HG02938 (cell line): ENCODE measurements at regions not wholly inside any gene's neighbourhood (a gene's known extent, or its start where the extent isn't known, plus 50 kb on each side); places are given as distances from the start of the nearest gene placed in this dataset.

Source experiments
- ATAC-seq: cut with Tn5 transposase; IDR thresholded peaks from one replicate; pipeline ENCODE4 v1.9.1; 2021; ENCODE audit warnings: mild to moderate bottlenecking, moderate library complexity; ENCODE audit not compliant: unreplicated experiment

- no peak for ATAC-seq
Observed at GRCh38 chr5:169450464-169450863, 133.1 kb upstream of the SPDL1 start.

GRCh38 chr5:169448826-169449225 is 134.7 kb upstream of the SPDL1 start:
- ATAC-seq = no peak

- ATAC-seq = no peak
Observed at GRCh38 chr5:169445191-169445590, 138.4 kb upstream of the SPDL1 start.

GRCh38 chr5:169442913-169443784 is 140.4 kb upstream of the SPDL1 start:
- ATAC-seq = no peak

GRCh38 chr5:169442403-169442874 is 141.1 kb upstream of the SPDL1 start:
- ATAC-seq = no peak

- no peak for ATAC-seq
Observed at GRCh38 chr5:169440107-169440705, 139.3 kb upstream of the SLIT3 start.

GRCh38 chr5:169439362-169439761 is 138.4 kb upstream of the SLIT3 start:
- no peak for ATAC-seq

GRCh38 chr5:169435506-169436229 is 134.7 kb upstream of the SLIT3 start:
- ATAC-seq = no peak

GRCh38 chr5:169433221-169433651 is 132.3 kb upstream of the SLIT3 start:
- ATAC-seq = no peak

GRCh38 chr5:169431386-169431785 is 130.4 kb upstream of the SLIT3 start:
- ATAC-seq = no peak

- ATAC-seq = no peak
Observed at GRCh38 chr5:169430671-169431070, 129.7 kb upstream of the SLIT3 start.

- no peak for ATAC-seq
Observed at GRCh38 chr5:169429044-169429443, 128.1 kb upstream of the SLIT3 start.

- no peak for ATAC-seq
Observed at GRCh38 chr5:169426784-169427183, 125.8 kb upstream of the SLIT3 start.

- no peak for ATAC-seq
Observed at GRCh38 chr5:169424670-169425378, 123.9 kb upstream of the SLIT3 start.

GRCh38 chr5:169424279-169424655 is 123.3 kb upstream of the SLIT3 start:
- ATAC-seq = no peak

GRCh38 chr5:169423580-169424278 is 122.8 kb upstream of the SLIT3 start:
- no peak for ATAC-seq

- no peak for ATAC-seq
Observed at GRCh38 chr5:169422087-169422486, 121.1 kb upstream of the SLIT3 start.

GRCh38 chr5:169421677-169422076 is 120.7 kb upstream of the SLIT3 start:
- no peak for ATAC-seq

GRCh38 chr5:169417676-169418075 is 116.7 kb upstream of the SLIT3 start:
- no peak for ATAC-seq

- peak; percentile 96 for ATAC-seq
Observed at GRCh38 chr5:169416583-169417196, 115.8 kb upstream of the SLIT3 start.
